OCI-LY3 (cell line): ENCODE measurements at regions not wholly inside any gene's neighbourhood (a gene's known extent, or its start where the extent isn't known, plus 50 kb on each side); places are given as distances from the start of the nearest gene placed in this dataset.

Experiments
- H2AFZ ChIP-seq: fragments of 200-600, 300-600 bp; shearing (Covaris generic); 2 replicates; pipeline ENCODE4 v1.6.0; 2014; ENCODE audit warnings: antibody characterized with exemption, low read depth, low read length
- H3K27ac ChIP-seq: fragments of 200-600, 300-600 bp; sonication (generic); 2 replicates; pipeline ENCODE4 v1.5.1; 2014; ENCODE audit warnings: mild to moderate bottlenecking, low read length, moderate library complexity, mixed read lengths
- H3K27me3 ChIP-seq: fragments of 200-600, 300-600 bp; sonication (generic); 2 replicates; pipeline ENCODE4 v1.6.1; 2014; ENCODE audit warnings: low read depth, low read length, mixed read lengths
- H3K36me3 ChIP-seq: fragments of 200-600, 300-600 bp; sonication (generic); replicated peaks from 2 replicates; pipeline ENCODE3; 2014; ENCODE audit warnings: low read depth, low read length, mixed read lengths
- H3K4me1 ChIP-seq: fragments of 300-600, 200-600 bp; sonication (generic); 2 replicates; pipeline ENCODE4 v1.6.1; 2014; ENCODE audit warnings: low read length, mixed read lengths
- H3K4me2 ChIP-seq: fragments of 200-600, 300-600 bp; sonication (generic); 2 replicates; pipeline ENCODE4 v1.6.1; 2014; ENCODE audit warnings: low read length, mixed read lengths
- H3K4me3 ChIP-seq: fragments of 300-600, 200-600 bp; sonication (generic); 2 replicates; pipeline ENCODE4 v1.5.1; 2014; ENCODE audit warnings: antibody characterized with exemption, mild to moderate bottlenecking, low read length, moderate library complexity
- H3K79me2 ChIP-seq: fragments of 300-600, 200-600 bp; shearing (Covaris generic); 2 replicates; pipeline ENCODE4 v1.6.1; 2014; ENCODE audit warnings: mild to moderate bottlenecking, low read length, mixed read lengths
- H3K9ac ChIP-seq: fragments of 300-600, 200-600 bp; shearing (Covaris generic); 2 replicates; pipeline ENCODE4 v1.6.0; 2014; ENCODE audit warnings: mild to moderate bottlenecking, low read length, moderate library complexity
- H3K9me3 ChIP-seq: fragments of 200-600, 300-600 bp; shearing (Covaris generic); 2 replicates; pipeline ENCODE4 v1.6.1; 2014; ENCODE audit warnings: low read length, mixed read lengths; ENCODE audit not compliant: insufficient read depth
- H4K20me1 ChIP-seq: fragments of 200-600, 300-600 bp; sonication (generic); 2 replicates; pipeline ENCODE4 v1.6.1; 2016; ENCODE audit warnings: low read length, mixed read lengths; ENCODE audit not compliant: insufficient read depth
- CTCF ChIP-seq: fragments of 200-600, 300-600 bp; sonication (generic); IDR thresholded peaks from 2 replicates; pipeline ENCODE4 v1.5.1; 2014; ENCODE audit warnings: antibody characterized with exemption, low read length, low read depth
- EZH2phosphoT487 ChIP-seq: fragments of 200-600 bp; shearing (Covaris generic); IDR thresholded peaks from 2 replicates; pipeline ENCODE4 v1.6.1; 2018; ENCODE audit warnings: antibody characterized with exemption, mixed run types, low read depth

GRCh38 chr12:42683933-42684801 lies 94.6 kb upstream of the PRICKLE1 start:
- H3K36me3 ChIP-seq = no peaks in the 10 kb centered on the region
- H3K27me3 ChIP-seq = no peaks in the 10 kb centered on the region
- no peaks in the 10 kb centered on the region for H3K4me1 ChIP-seq
- H3K9ac ChIP-seq = no peak overlapping the region
- no peaks in the 10 kb centered on the region for H3K9me3 ChIP-seq
- no peak overlapping the region for H2AFZ ChIP-seq
- no peaks in the 10 kb centered on the region for H3K79me2 ChIP-seq
- no peak overlapping the region for H3K4me3 ChIP-seq
- TF ChIP-seq EZH2phosphoT487 = no peak
- no peak for TF ChIP-seq CTCF
- no peak overlapping the region for H3K27ac ChIP-seq
- H4K20me1 ChIP-seq = no peaks in the 10 kb centered on the region
- no peak overlapping the region for H3K4me2 ChIP-seq

GRCh38 chr12:42683266-42683665 lies 93.7 kb upstream of the PRICKLE1 start:
- Histone ChIP-seq H4K20me1 (no peaks in the 10 kb centered on the region), H3K79me2 (no peaks in the 10 kb centered on the region), H3K4me3 (no peak overlapping the region), H2AFZ (no peak overlapping the region), H3K36me3 (no peaks in the 10 kb centered on the region), H3K9me3 (no peaks in the 10 kb centered on the region), H3K4me1 (no peaks in the 10 kb centered on the region), H3K27me3 (no peaks in the 10 kb centered on the region), H3K4me2 (no peak overlapping the region), H3K27ac (no peak overlapping the region), H3K9ac (no peak overlapping the region)
- no peak for TF ChIP-seq CTCF
- no peak for TF ChIP-seq EZH2phosphoT487

- Histone ChIP-seq H3K4me2 (no peak overlapping the region), H3K79me2 (no peaks in the 10 kb centered on the region), H4K20me1 (no peaks in the 10 kb centered on the region), H3K9me3 (no peaks in the 10 kb centered on the region), H3K4me3 (no peak overlapping the region), H3K36me3 (no peaks in the 10 kb centered on the region), H3K9ac (no peak overlapping the region), H3K4me1 (no peaks in the 10 kb centered on the region), H2AFZ (no peak overlapping the region), H3K27ac (no peak overlapping the region), H3K27me3 (no peaks in the 10 kb centered on the region)
- TF ChIP-seq EZH2phosphoT487 (no peak), CTCF (no peak)
Observed at GRCh38 chr12:42679466-42679865, 89.9 kb upstream of the PRICKLE1 start.

- Histone ChIP-seq H3K36me3 (no peaks in the 10 kb centered on the region), H3K9ac (no peak overlapping the region), H3K27me3 (no peaks in the 10 kb centered on the region), H3K4me3 (no peak overlapping the region), H3K79me2 (no peaks in the 10 kb centered on the region), H4K20me1 (no peaks in the 10 kb centered on the region), H3K4me1 (no peaks in the 10 kb centered on the region), H3K9me3 (no peaks in the 10 kb centered on the region), H3K4me2 (no peak overlapping the region), H3K27ac (no peak overlapping the region), H2AFZ (no peak overlapping the region)
- TF ChIP-seq CTCF = no peak
- TF ChIP-seq EZH2phosphoT487 = no peak
Observed at GRCh38 chr12:42677461-42677860, 87.9 kb upstream of the PRICKLE1 start.
